AG04450 (cell line): ENCODE measurements at regions not wholly inside any gene's neighbourhood (a gene's known extent, or its start where the extent isn't known, plus 50 kb on each side); places are given as distances from the start of the nearest gene placed in this dataset.

Experiments used
- CTCF ChIA-PET: fragments of 300-600, 350-600 bp; formaldehyde crosslinking; extraction: SDS; loops from one replicate; lab custom pipeline; 2022; ENCODE audit warnings: antibody characterized with exemption, inconsistent platforms; lab: Charles Lee
- POLR2A ChIA-PET: fragments of 350-600 bp; formaldehyde crosslinking; extraction: SDS; loops from one replicate; lab custom pipeline; 2021; ENCODE audit warnings: antibody characterized with exemption, inconsistent platforms; lab: Yijun Ruan, JAX
- DNase-seq: peaks from one replicate; pipeline ENCODE4 v3.0.0-alpha.2; 2011; ENCODE audit warnings: low read depth, low spot score
- H3K27ac ChIP-seq: one replicate; pipeline ENCODE4 v1.5.1; 2012; ENCODE audit warnings: low read depth, low read length, control low read depth
- H3K27me3 ChIP-seq: one replicate; pipeline ENCODE4 v1.6.0; 2012; ENCODE audit warnings: low read length; ENCODE audit not compliant: control insufficient read depth, insufficient read depth
- H3K4me3 ChIP-seq: 2 replicates; pipeline ENCODE4 v1.5.1; 2011; ENCODE audit warnings: mild to moderate bottlenecking, low read depth, low read length, control low read depth
- H3K9me3 ChIP-seq: 2 replicates; pipeline ENCODE4 v1.5.1; 2012; ENCODE audit warnings: low read length; ENCODE audit not compliant: control insufficient read depth, insufficient read depth
- CTCF ChIP-seq: IDR thresholded peaks from 2 replicates; pipeline ENCODE4 v1.5.1; 2011; ENCODE audit warnings: low read depth, low read length, control low read depth, inconsistent platforms

- no peaks in the 10 kb centered on the region for H3K27me3 ChIP-seq
- CTCF ChIA-PET, result no interaction called here
- H3K4me3 ChIP-seq, result no peak overlapping the region
- POLR2A ChIA-PET, result no interaction called here
- no peak for DNase-seq
- H3K9me3 ChIP-seq, result peaks cover 23% of the 10 kb centered on the region; the same call in 1 of the 2 replicates
- TF ChIP-seq CTCF, result no peak
- no peak overlapping the region for H3K27ac ChIP-seq
Observed at GRCh38 chr10:1980459-1980858, 243.1 kb upstream of the ADARB2 start.

- ChIA-PET CTCF (no interaction called here), POLR2A (no interaction called here)
- no peak for DNase-seq
- no peak overlapping the region for H3K4me3 ChIP-seq
- peaks cover 20% of the 10 kb centered on the region for H3K9me3 ChIP-seq
- no peaks in the 10 kb centered on the region for H3K27me3 ChIP-seq
- TF ChIP-seq CTCF, result no peak
- no peak overlapping the region for H3K27ac ChIP-seq
Observed at GRCh38 chr10:1978584-1978983, 241.3 kb upstream of the ADARB2 start.

GRCh38 chr10:1977461-1977860, 240.1 kb upstream of the ADARB2 start:
- ChIA-PET POLR2A (no interaction called here), CTCF (no interaction called here)
- Histone ChIP-seq H3K27me3 (no peaks in the 10 kb centered on the region), H3K4me3 (no peak overlapping the region), H3K27ac (no peak overlapping the region), H3K9me3 (peaks cover 22% of the 10 kb centered on the region)
- no peak for DNase-seq
- no peak for TF ChIP-seq CTCF

GRCh38 chr10:1972406-1972805, 235.1 kb upstream of the ADARB2 start:
- H3K27ac ChIP-seq, result no peak overlapping the region
- H3K4me3 ChIP-seq, result no peak overlapping the region
- no peak for TF ChIP-seq CTCF
- POLR2A ChIA-PET, result no interaction called here
- H3K27me3 ChIP-seq, result no peaks in the 10 kb centered on the region
- CTCF ChIA-PET, result no interaction called here
- no peak for DNase-seq
- peaks cover 25% of the 10 kb centered on the region for H3K9me3 ChIP-seq

- ChIA-PET CTCF (no interaction called here), POLR2A (no interaction called here)
- H3K4me3 ChIP-seq, result no peak overlapping the region
- no peak overlapping the region for H3K27ac ChIP-seq
- H3K9me3 ChIP-seq, result peaks cover 40% of the 10 kb centered on the region
- DNase-seq, result no peak
- no peaks in the 10 kb centered on the region for H3K27me3 ChIP-seq
- TF ChIP-seq CTCF, result no peak
Observed at GRCh38 chr10:1968257-1969033, 231.1 kb upstream of the ADARB2 start.
